ENCODE measurements at regions not wholly inside any gene's neighbourhood (a gene's known extent, or its start where the extent isn't known, plus 50 kb on each side); places are given as distances from the start of the nearest gene placed in this dataset.

DNA sequence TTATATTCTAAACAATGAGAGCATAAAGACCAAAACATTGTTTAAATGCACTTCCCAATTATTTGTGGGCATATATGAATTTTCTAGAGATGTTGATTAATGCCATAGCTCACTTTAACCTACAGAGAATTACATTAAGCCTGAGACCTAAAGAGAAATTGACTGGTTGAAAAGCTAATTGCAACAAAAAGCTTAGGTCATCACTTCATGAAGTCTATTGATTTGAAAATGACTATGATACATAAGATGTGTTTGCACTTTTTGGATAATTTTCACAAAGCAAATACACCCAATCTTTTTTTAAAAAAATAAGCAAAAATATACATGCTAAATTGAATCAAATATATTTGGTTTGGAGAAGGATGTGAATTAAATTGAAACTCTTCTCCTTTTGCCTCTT is 532.8 kb upstream of the GOLIM4 start:
- no peak for ATAC-seq (ENCODE audit: low read depth)
- no peak overlapping the region for H2AFZ ChIP-seq (replicated peaks; ENCODE audit: low read length, poor library complexity)
- H3K4me1 ChIP-seq (ENCODE audit: control insufficient read depth, insufficient read depth, low read length) = no peaks in the 10 kb centered on the region
- no peaks in the 10 kb centered on the region for H3K27me3 ChIP-seq (ENCODE audit: control insufficient read depth, insufficient read depth, low read length)
- H3K23ac ChIP-seq (ENCODE audit: low read depth, low read length) = no peak overlapping the region
- CTCF ChIA-PET = interaction anchor here (0.7 kb wide), 1 partner anchor 218 kb away, joined by 6 read pairs; no protein-coding TSS in a partner anchor
- POLR2A ChIA-PET (ENCODE audit: unreplicated experiment) = no interaction called here
- no peak overlapping the region for H2AK5ac ChIP-seq (ENCODE audit: low read depth, low read length)
- H2BK5ac ChIP-seq (ENCODE audit: low read depth, low read length, poor library complexity, severe bottlenecking) = no peak overlapping the region
- H3K36me3 ChIP-seq (ENCODE audit: control insufficient read depth, insufficient read depth, low read length) = no peaks in the 10 kb centered on the region
- H3K56ac ChIP-seq (ENCODE audit: extremely low read depth, insufficient read depth, low read length) = no peak overlapping the region
- no peak overlapping the region for H2AK9ac ChIP-seq (replicated peaks; ENCODE audit: low read depth, low read length, poor library complexity)
- no peak overlapping the region for H3K4me3 ChIP-seq (ENCODE audit: insufficient read depth, low read depth, low read length)
- no peak overlapping the region for H3K4ac ChIP-seq (ENCODE audit: low read depth, low read length)
- H3K18ac ChIP-seq (ENCODE audit: low read depth, low read length) = no peak overlapping the region
- H3K9me1 ChIP-seq (ENCODE audit: insufficient read depth, low read length) = no peaks in the 10 kb centered on the region
- no peak overlapping the region for H4K91ac ChIP-seq (ENCODE audit: insufficient read depth, low read depth, low read length)
- intact Hi-C loops (cut with micrococcal nuclease) = no loop called here
- H4K5ac ChIP-seq (ENCODE audit: low read depth, low read length) = no peak overlapping the region
- H2BK120ac ChIP-seq (ENCODE audit: low read depth, low read length) = no peak overlapping the region
- dilution Hi-C loops (cut with HindIII; ENCODE audit: low sequenced_read_pairs, unreplicated experiment) = no loop called here
- H3K9me3 ChIP-seq (ENCODE audit: control insufficient read depth, insufficient read depth, low read length) = no peaks in the 10 kb centered on the region
- H2BK20ac ChIP-seq (ENCODE audit: low read depth, low read length) = no peak overlapping the region
- no peak overlapping the region for H2BK15ac ChIP-seq (ENCODE audit: low read depth, low read length)
- peak; percentile 68 for TF ChIP-seq MAFK (IDR thresholded peaks at IDR 0.05; ENCODE audit: low read depth, low read length)
- TF ChIP-seq, protein P1, sequence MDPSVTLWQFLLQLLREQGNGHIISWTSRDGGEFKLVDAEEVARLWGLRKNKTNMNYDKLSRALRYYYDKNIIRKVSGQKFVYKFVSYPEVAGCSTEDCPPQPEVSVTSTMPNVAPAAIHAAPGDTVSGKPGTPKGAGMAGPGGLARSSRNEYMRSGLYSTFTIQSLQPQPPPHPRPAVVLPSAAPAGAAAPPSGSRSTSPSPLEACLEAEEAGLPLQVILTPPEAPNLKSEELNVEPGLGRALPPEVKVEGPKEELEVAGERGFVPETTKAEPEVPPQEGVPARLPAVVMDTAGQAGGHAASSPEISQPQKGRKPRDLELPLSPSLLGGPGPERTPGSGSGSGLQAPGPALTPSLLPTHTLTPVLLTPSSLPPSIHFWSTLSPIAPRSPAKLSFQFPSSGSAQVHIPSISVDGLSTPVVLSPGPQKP (IDR thresholded peaks at IDR 0.05; ENCODE audit: borderline replicate concordance, low read depth, low read length) = no peak
- TF ChIP-seq CEBPB (IDR thresholded peaks at IDR 0.05; ENCODE audit: low read depth, low read length) = no peak
- TF ChIP-seq NFE2L2 (IDR thresholded peaks at IDR 0.05; ENCODE audit: low read depth, low read length) = no peak
- no peak for TF ChIP-seq BHLHE40 (IDR thresholded peaks at IDR 0.05; ENCODE audit: low read depth, low read length)
- no peak for TF ChIP-seq FOS (IDR thresholded peaks at IDR 0.05; ENCODE audit: low read depth, low read length)
- no peak for TF ChIP-seq CHD1 (IDR thresholded peaks at IDR 0.05; ENCODE audit: low read depth, low read length)
- H3K14ac ChIP-seq (replicated peaks; ENCODE audit: low read depth, low read length) = no peak overlapping the region
- no peak overlapping the region for H4K8ac ChIP-seq (ENCODE audit: low read depth in 2 of 2, low read length in 2 of 2)
- no TSS peak for BruUV-seq (replicated peaks)
- DNase-seq = no peak
- H3K9ac ChIP-seq (ENCODE audit: low read depth, low read length) = no peak overlapping the region
- in situ Hi-C loops (cut with MboI; ENCODE audit: low sequenced_read_pairs) = no loop called here
- H3K79me1 ChIP-seq (ENCODE audit: low read depth in 1 of 2, low read length in 2 of 2) = no peaks in the 10 kb centered on the region
- no peak overlapping the region for H3K4me2 ChIP-seq (ENCODE audit: low read depth, low read length)
- no peak overlapping the region for H3K27ac ChIP-seq (ENCODE audit: insufficient read depth, low read length)
- no peaks in the 10 kb centered on the region for H4K20me1 ChIP-seq (ENCODE audit: insufficient read depth, low read length)
